ENCODE measurements at regions not wholly inside any gene's neighbourhood (a gene's known extent, or its start where the extent isn't known, plus 50 kb on each side); places are given as distances from the start of the nearest gene placed in this dataset.

GRCh38 chr17:79331492-79331891, 256.9 kb downstream of the ENGASE start:
- TF ChIP-seq REST (IDR thresholded peaks at IDR 0.05; ENCODE audit: low read depth) (no peak), RAD21 (IDR thresholded peaks at IDR 0.05; ENCODE audit: low read depth) (no peak), USF1 (IDR thresholded peaks at IDR 0.05) (no peak), ZBTB7A (IDR thresholded peaks at IDR 0.05; ENCODE audit: low read depth) (no peak), TCF12 (IDR thresholded peaks at IDR 0.05; ENCODE audit: low read depth) (no peak), TAF1 (IDR thresholded peaks at IDR 0.05; ENCODE audit: low read depth) (no peak), FOXM1 (IDR thresholded peaks at IDR 0.05; ENCODE audit: borderline replicate concordance, low read depth) (no peak), EGR1 (IDR thresholded peaks at IDR 0.05) (no peak), EP300 (IDR thresholded peaks at IDR 0.05; ENCODE audit: borderline replicate concordance) (no peak), CEBPB (IDR thresholded peaks at IDR 0.05) (no peak), MAX (IDR thresholded peaks at IDR 0.05) (no peak), TEAD4 (IDR thresholded peaks at IDR 0.05) (no peak), YY1 (IDR thresholded peaks at IDR 0.05; ENCODE audit: low read depth) (no peak)

GRCh38 chr17:79330696-79331095, 256.1 kb downstream of the ENGASE start:
- TF ChIP-seq CEBPB (IDR thresholded peaks at IDR 0.05) (no peak), YY1 (IDR thresholded peaks at IDR 0.05; ENCODE audit: low read depth) (no peak), TEAD4 (IDR thresholded peaks at IDR 0.05) (no peak), CREB1 (IDR thresholded peaks at IDR 0.05; ENCODE audit: low read depth) (no peak), NFIC (IDR thresholded peaks at IDR 0.05) (no peak), MAX (IDR thresholded peaks at IDR 0.05) (no peak), EP300 (IDR thresholded peaks at IDR 0.05; ENCODE audit: borderline replicate concordance) (no peak), EGR1 (IDR thresholded peaks at IDR 0.05) (no peak), FOXM1 (IDR thresholded peaks at IDR 0.05; ENCODE audit: borderline replicate concordance, low read depth) (no peak), ZBTB7A (IDR thresholded peaks at IDR 0.05; ENCODE audit: low read depth) (no peak), TAF1 (IDR thresholded peaks at IDR 0.05; ENCODE audit: low read depth) (no peak), USF1 (IDR thresholded peaks at IDR 0.05) (no peak), RAD21 (IDR thresholded peaks at IDR 0.05; ENCODE audit: low read depth) (no peak), REST (IDR thresholded peaks at IDR 0.05; ENCODE audit: low read depth) (no peak), TCF12 (IDR thresholded peaks at IDR 0.05; ENCODE audit: low read depth) (no peak)

GRCh38 chr17:79330229-79330628, 255.6 kb downstream of the ENGASE start:
- TF ChIP-seq TCF12 (IDR thresholded peaks at IDR 0.05; ENCODE audit: low read depth) (no peak), RAD21 (IDR thresholded peaks at IDR 0.05; ENCODE audit: low read depth) (no peak), CREB1 (IDR thresholded peaks at IDR 0.05; ENCODE audit: low read depth) (no peak), USF1 (IDR thresholded peaks at IDR 0.05) (no peak), EGR1 (IDR thresholded peaks at IDR 0.05) (no peak), NFIC (IDR thresholded peaks at IDR 0.05) (no peak), YY1 (IDR thresholded peaks at IDR 0.05; ENCODE audit: low read depth) (no peak), REST (IDR thresholded peaks at IDR 0.05; ENCODE audit: low read depth) (no peak), EP300 (IDR thresholded peaks at IDR 0.05; ENCODE audit: borderline replicate concordance) (no peak), TEAD4 (IDR thresholded peaks at IDR 0.05) (no peak), MAX (IDR thresholded peaks at IDR 0.05) (no peak), CEBPB (IDR thresholded peaks at IDR 0.05) (no peak), FOXM1 (IDR thresholded peaks at IDR 0.05; ENCODE audit: borderline replicate concordance, low read depth) (no peak), TAF1 (IDR thresholded peaks at IDR 0.05; ENCODE audit: low read depth) (no peak), ZBTB7A (IDR thresholded peaks at IDR 0.05; ENCODE audit: low read depth) (no peak)

GRCh38 chr17:79326814-79327213, 252.2 kb downstream of the ENGASE start:
- TF ChIP-seq TAF1 (IDR thresholded peaks at IDR 0.05; ENCODE audit: low read depth) (no peak), EP300 (IDR thresholded peaks at IDR 0.05; ENCODE audit: borderline replicate concordance) (no peak), REST (IDR thresholded peaks at IDR 0.05; ENCODE audit: low read depth) (no peak), RAD21 (IDR thresholded peaks at IDR 0.05; ENCODE audit: low read depth) (no peak), FOXM1 (IDR thresholded peaks at IDR 0.05; ENCODE audit: borderline replicate concordance, low read depth) (no peak), YY1 (IDR thresholded peaks at IDR 0.05; ENCODE audit: low read depth) (no peak), EGR1 (IDR thresholded peaks at IDR 0.05) (no peak), CREB1 (IDR thresholded peaks at IDR 0.05; ENCODE audit: low read depth) (no peak), ZBTB7A (IDR thresholded peaks at IDR 0.05; ENCODE audit: low read depth) (no peak), NFIC (IDR thresholded peaks at IDR 0.05) (no peak), MAX (IDR thresholded peaks at IDR 0.05) (no peak), TEAD4 (IDR thresholded peaks at IDR 0.05) (no peak), CEBPB (IDR thresholded peaks at IDR 0.05) (no peak), USF1 (IDR thresholded peaks at IDR 0.05) (no peak), TCF12 (IDR thresholded peaks at IDR 0.05; ENCODE audit: low read depth) (no peak)
